ENCODE measurements at regions not wholly inside any gene's neighbourhood (a gene's known extent, or its start where the extent isn't known, plus 50 kb on each side); places are given as distances from the start of the nearest gene placed in this dataset.

DNA sequence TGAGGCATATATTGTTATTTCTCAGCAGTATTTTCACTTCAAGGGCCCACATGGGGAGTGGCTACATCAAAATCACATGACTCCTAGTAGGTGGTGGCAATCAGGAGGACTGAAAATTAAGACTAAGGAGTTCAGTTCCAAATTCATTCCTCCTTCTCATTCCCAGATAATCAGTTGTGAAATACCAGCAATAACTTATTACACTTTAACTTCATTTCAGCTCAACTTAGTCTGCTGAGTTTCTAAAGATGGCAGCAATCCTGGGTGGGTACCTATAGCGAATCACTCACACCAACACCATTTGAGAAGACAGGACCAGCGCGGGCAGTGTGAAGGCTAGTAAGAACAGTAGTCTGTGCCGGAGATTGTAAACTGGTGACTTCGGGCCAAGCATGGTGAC, 63.9 kb upstream of the SLC10A2 start:
- Mint-ChIP-seq H3K27ac (no peak overlapping the region), H3K36me3 (no peaks in the 10 kb centered on the region), H3K4me1 (no peaks in the 10 kb centered on the region), H3K27me3 (peaks cover 0 to 8% (median under 1%) of the 10 kb centered on the region in 5 donors), H3K9me3 (peaks cover 0 to 8% (median 0%) of the 10 kb centered on the region in 11 donors), H3K4me3 (no peak overlapping the region)
- Histone ChIP-seq H3K27ac (ENCODE audit: low read depth, low read length) (no peak overlapping the region), H3K4me3 (ENCODE audit: low read length) (no peak overlapping the region), H3K36me3 (ENCODE audit: control insufficient read depth in 2 of 3, insufficient read depth in 3 of 3, low read length in 3 of 3) (no peaks in the 10 kb centered on the region), H3K27me3 (ENCODE audit: control insufficient read depth in 2 of 2, insufficient read depth in 2 of 2, low read length in 2 of 2) (no peaks in the 10 kb centered on the region), H3K9me3 (ENCODE audit: control insufficient read depth in 2 of 3, low read length in 3 of 3) (no peaks in the 10 kb centered on the region), H3K4me1 (ENCODE audit: control insufficient read depth in 2 of 2, insufficient read depth in 2 of 2, low read length in 2 of 2) (no peaks in the 10 kb centered on the region)
- intact Hi-C loops (cut with micrococcal nuclease) = no loop called here
- no peak for ATAC-seq
- ChIA-PET CTCF (no interaction called here), POLR2A (no interaction called here)
- no peak for DNase-seq
